IPS-NIHi7 (cell line): ENCODE measurements at regions not wholly inside any gene's neighbourhood (a gene's known extent, or its start where the extent isn't known, plus 50 kb on each side); places are given as distances from the start of the nearest gene placed in this dataset.

Experiments
- DNase-seq: peaks from one replicate; pipeline ENCODE4 v3.0.0; 2012; ENCODE audit warnings: mixed read lengths; ENCODE audit errors: extremely low spot score

- no peak for DNase-seq
Measured at GRCh38 chr12:53803194-53803593, 51.4 kb upstream of the CISTR start.

- peak; percentile 26 for DNase-seq
Measured at GRCh38 chr12:53803703-53804102, 51.9 kb upstream of the CISTR start.

GRCh38 chr12:53804429-53804828 lies 52.6 kb upstream of the CISTR start:
- DNase-seq: no peak

GRCh38 chr12:53805067-53805466 lies 53.3 kb upstream of the CISTR start:
- DNase-seq: no peak

- no peak for DNase-seq
Measured at GRCh38 chr12:53805791-53806190, 54.0 kb upstream of the CISTR start.

- no peak for DNase-seq
Measured at GRCh38 chr12:53806721-53807120, 54.9 kb upstream of the CISTR start.

- no peak for DNase-seq
Measured at GRCh38 chr12:53807322-53807860, 55.6 kb upstream of the CISTR start.

GRCh38 chr12:53808023-53808705 lies 56.4 kb upstream of the CISTR start:
- no peak for DNase-seq

GRCh38 chr12:53809005-53809404 lies 57.2 kb upstream of the CISTR start:
- no peak for DNase-seq

- no peak for DNase-seq
Measured at GRCh38 chr12:53810950-53811349, 59.2 kb upstream of the CISTR start.

- DNase-seq: no peak
Measured at GRCh38 chr12:53811606-53812005, 59.8 kb upstream of the CISTR start.

- no peak for DNase-seq
Measured at GRCh38 chr12:53816360-53817020, 64.7 kb upstream of the CISTR start.

GRCh38 chr12:53817021-53817389 lies 65.2 kb upstream of the CISTR start:
- DNase-seq: no peak

- no peak for DNase-seq
Measured at GRCh38 chr12:53820514-53821306, 68.9 kb upstream of the CISTR start.

- DNase-seq: no peak
Measured at GRCh38 chr12:53824001-53824712, 72.4 kb upstream of the CISTR start.

- no peak for DNase-seq
Measured at GRCh38 chr12:53825246-53826081, 73.7 kb upstream of the CISTR start.

- DNase-seq: no peak
Measured at GRCh38 chr12:53827306-53827705, 75.5 kb upstream of the CISTR start.

GRCh38 chr12:53828598-53828997 lies 76.8 kb upstream of the CISTR start:
- no peak for DNase-seq

- no peak for DNase-seq
Measured at GRCh38 chr12:53829130-53829819, 77.5 kb upstream of the CISTR start.

GRCh38 chr12:53830631-53831030 lies 78.9 kb upstream of the CISTR start:
- no peak for DNase-seq
